A549 (cell line): ENCODE measurements at regions not wholly inside any gene's neighbourhood (a gene's known extent, or its start where the extent isn't known, plus 50 kb on each side); places are given as distances from the start of the nearest gene placed in this dataset.

Source experiments
- ATAC-seq, 2 experiments: fragments of 200-7000 bp in 1 of 2; fragments of >200 bp in 1 of 2; cut with Nextera tagmentation in 1 of 2; cut with Tn5 transposase in 1 of 2; 3 replicates each; pipeline versions ENCODE4 v1.8.0 to v1.9.1; 2018 to 2020; ENCODE audit warnings: mild to moderate bottlenecking in 1 of 2, moderate library complexity in 1 of 2
- CTCF ChIA-PET: fragments of 300-600 bp; sonication (Branson Sonifier 250); formaldehyde crosslinking; extraction: SDS; loops from one replicate; lab custom pipeline; 2021; ENCODE audit warnings: antibody characterized with exemption, inconsistent platforms; lab: Yijun Ruan, JAX
- POLR2A ChIA-PET: fragments of 350-600 bp; formaldehyde crosslinking; extraction: SDS; loops from one replicate; lab custom pipeline; 2021; ENCODE audit warnings: antibody characterized with exemption, inconsistent platforms; lab: Yijun Ruan, JAX
- DNase-seq, 2 experiments: peaks; one replicate each; pipeline versions ENCODE4 v3.0.0 to v3.0.0-alpha.2; 2011 to 2016; ENCODE audit warnings: low read depth in 1 of 2, low spot score in 1 of 2
- FAIRE-seq: peaks from 2 replicates; lab custom pipeline; 2011; peaks lifted over from hg19 to GRCh38; lab: Jason Lieb, UNC
- H3K27ac ChIP-seq, 2 experiments: fragments of >200 bp; sonication (Bioruptor Twin); formaldehyde crosslinking; 3 replicates each; pipeline ENCODE4 v1.5.1; 2016 to 2017
- H3K4me1 ChIP-seq: fragments of >200 bp; sonication (Bioruptor Twin); formaldehyde crosslinking; 3 replicates; pipeline ENCODE4 v1.6.1; 2016
- H3K4me2 ChIP-seq: fragments of >200 bp; sonication (Bioruptor Twin); formaldehyde crosslinking; 3 replicates; pipeline ENCODE4 v1.6.1; 2016
- H3K4me3 ChIP-seq: fragments of >200 bp; sonication (Bioruptor Twin); formaldehyde crosslinking; 3 replicates; pipeline ENCODE4 v1.5.1; 2016
- H3K9me3 ChIP-seq: fragments of >200 bp; sonication (Bioruptor Twin); formaldehyde crosslinking; 3 replicates; pipeline ENCODE4 v1.6.1; 2016
- CBX8 ChIP-seq: fragments of 200-600 bp; sonication (generic); IDR thresholded peaks from 2 replicates; pipeline ENCODE4 v1.6.1; 2016
- CEBPB ChIP-seq, 2 experiments: fragments of >200 bp in 1 of 2; sonication (Bioruptor Twin) in 1 of 2; formaldehyde crosslinking in 1 of 2; IDR thresholded peaks; 2 replicates each; pipeline ENCODE4 v1.6.1; 2012 to 2016
- EHMT2 ChIP-seq: fragments of 200-600 bp; sonication (generic); IDR thresholded peaks from 2 replicates; pipeline ENCODE4 v1.6.1; 2016; ENCODE audit warnings: antibody characterized with exemption, low read depth, mild to moderate bottlenecking, moderate library complexity
- ESRRA ChIP-seq: fragments of 150-350 bp; IDR thresholded peaks from 2 replicates; pipeline ENCODE4 v1.6.1; 2014; ENCODE audit warnings: mild to moderate bottlenecking, low read length, borderline replicate concordance
- FOSB ChIP-seq: fragments of 250-450 bp; sonication (Bioruptor Pico); IDR thresholded peaks from 2 replicates; pipeline ENCODE4 v1.5.0; 2020; ENCODE audit warnings: mild to moderate bottlenecking, moderate library complexity
- FOXS1 ChIP-seq: fragments of 250-450 bp; sonication (Bioruptor Pico); IDR thresholded peaks from 2 replicates; pipeline ENCODE4 v1.5.0; 2020; ENCODE audit warnings: mild to moderate bottlenecking, moderate library complexity
- HOXB13 ChIP-seq: fragments of 250-450 bp; sonication (Bioruptor Pico); IDR thresholded peaks from 2 replicates; pipeline ENCODE4 v1.5.0; 2020; ENCODE audit warnings: low read depth, mild to moderate bottlenecking, moderate library complexity
- HOXB5 ChIP-seq: fragments of 250-450 bp; sonication (Bioruptor Pico); IDR thresholded peaks from 2 replicates; pipeline ENCODE4 v1.5.0; 2020; ENCODE audit warnings: mild to moderate bottlenecking, moderate library complexity
- JUN ChIP-seq, 2 experiments: fragments of >200 bp; sonication (Bioruptor Twin); formaldehyde crosslinking; IDR thresholded peaks; 2 replicates in 1 of 2; 3 replicates in 1 of 2; pipeline ENCODE4 v1.6.1; 2016 to 2017
- KDM1A ChIP-seq: fragments of 200-600 bp; sonication (generic); IDR thresholded peaks from 2 replicates; pipeline ENCODE4 v1.6.1; 2016; ENCODE audit warnings: low read depth, mild to moderate bottlenecking
- KDM5A ChIP-seq: fragments of 200-600 bp; sonication (generic); IDR thresholded peaks from 2 replicates; pipeline ENCODE4 v1.6.1; 2016; ENCODE audit warnings: antibody characterized with exemption, mild to moderate bottlenecking
- NFE2L2 ChIP-seq: fragments of 150-350 bp; conservative IDR thresholded peaks from 2 replicates; pipeline ENCODE4 v1.6.1; 2014; ENCODE audit warnings: low read length
- NR3C1 ChIP-seq: fragments of >200 bp; sonication (Bioruptor Twin); formaldehyde crosslinking; IDR thresholded peaks from 3 replicates; pipeline ENCODE4 v1.6.1; 2017
- PHF8 ChIP-seq: fragments of 200-600 bp; sonication (generic); IDR thresholded peaks from 2 replicates; pipeline ENCODE4 v1.6.1; 2016; ENCODE audit warnings: low read depth, mild to moderate bottlenecking, antibody characterized with exemption, moderate library complexity, borderline replicate concordance
- POLR2A ChIP-seq: IDR thresholded peaks from 2 replicates; pipeline ENCODE4 v1.6.1; 2012; ENCODE audit warnings: mild to moderate bottlenecking, low read length
- POLR2AphosphoS2 ChIP-seq: conservative IDR thresholded peaks from 2 replicates; pipeline ENCODE4 v1.6.1; 2012; ENCODE audit warnings: low read length, improper control_type of control experiment, inconsistent platforms
- RCOR1 ChIP-seq: fragments of 150-350 bp; IDR thresholded peaks from 2 replicates; pipeline ENCODE4 v1.6.1; 2014; ENCODE audit warnings: antibody characterized with exemption, low read length, low read depth
- RFX5 ChIP-seq: fragments of 450-650 bp; IDR thresholded peaks from 2 replicates; pipeline ENCODE4 v1.7.1; 2014; ENCODE audit warnings: antibody characterized with exemption, mild to moderate bottlenecking, moderate library complexity
- RNF2 ChIP-seq: fragments of 200-600 bp; sonication (generic); IDR thresholded peaks from 2 replicates; pipeline ENCODE4 v1.6.1; 2016; ENCODE audit warnings: low read depth, mild to moderate bottlenecking, antibody characterized with exemption, moderate library complexity, borderline replicate concordance
- SMC3 ChIP-seq: fragments of >200 bp; sonication (Bioruptor Twin); formaldehyde crosslinking; IDR thresholded peaks from 3 replicates; pipeline ENCODE4 v1.6.1; 2018; ENCODE audit warnings: inconsistent platforms
- ZFP36 ChIP-seq: fragments of 450-650 bp; IDR thresholded peaks from 2 replicates; pipeline ENCODE4 v1.6.1; 2014; ENCODE audit warnings: borderline replicate concordance; ENCODE audit not compliant: partially characterized antibody
- ZNF302 ChIP-seq: fragments of 250-450 bp; sonication (Bioruptor Pico); IDR thresholded peaks from 2 replicates; pipeline ENCODE4 v1.9.0; 2021; ENCODE audit warnings: inconsistent platforms, mild to moderate bottlenecking, moderate library complexity
- ZSCAN20 ChIP-seq: fragments of 250-450 bp; sonication (Bioruptor Pico); IDR thresholded peaks from 2 replicates; pipeline ENCODE4 v1.8.0; 2022; ENCODE audit warnings: mild to moderate bottlenecking, moderate library complexity
- WGBS: methylation state at CpG from one replicate; pipeline ENCODE4 v1.1.6; 2017; ENCODE audit errors: missing lambda C conversion rate; 5-methylcytosine and 5-hydroxymethylcytosine counted together
- TF ChIP-seq, protein P1 (sequence below): IDR thresholded peaks from 2 replicates; pipeline ENCODE4 v1.6.1; 2012; ENCODE audit warnings: low read depth, borderline replicate concordance
- TF ChIP-seq, protein P2 (sequence below): fragments of 250-450 bp; sonication (Bioruptor Pico); IDR thresholded peaks from 2 replicates; pipeline ENCODE4 v1.5.0; 2020; ENCODE audit warnings: low read depth, mild to moderate bottlenecking, moderate library complexity
- TF ChIP-seq, protein P3 (sequence below): fragments of >200 bp; sonication (Bioruptor Twin); formaldehyde crosslinking; IDR thresholded peaks from 2 replicates; pipeline ENCODE4 v1.6.1; 2016
- TF ChIP-seq, protein P4 (sequence below): fragments of >200 bp; sonication (Bioruptor Twin); formaldehyde crosslinking; IDR thresholded peaks from 3 replicates; pipeline ENCODE4 v1.5.1; 2016
- TF ChIP-seq, protein P5 (sequence below): IDR thresholded peaks from 2 replicates; pipeline ENCODE4 v1.6.1; 2012
- TF ChIP-seq, protein P6 (sequence below): fragments of 450-650 bp; IDR thresholded peaks from 2 replicates; pipeline ENCODE4 v1.6.1; 2014; ENCODE audit warnings: antibody characterized with exemption

DNA sequence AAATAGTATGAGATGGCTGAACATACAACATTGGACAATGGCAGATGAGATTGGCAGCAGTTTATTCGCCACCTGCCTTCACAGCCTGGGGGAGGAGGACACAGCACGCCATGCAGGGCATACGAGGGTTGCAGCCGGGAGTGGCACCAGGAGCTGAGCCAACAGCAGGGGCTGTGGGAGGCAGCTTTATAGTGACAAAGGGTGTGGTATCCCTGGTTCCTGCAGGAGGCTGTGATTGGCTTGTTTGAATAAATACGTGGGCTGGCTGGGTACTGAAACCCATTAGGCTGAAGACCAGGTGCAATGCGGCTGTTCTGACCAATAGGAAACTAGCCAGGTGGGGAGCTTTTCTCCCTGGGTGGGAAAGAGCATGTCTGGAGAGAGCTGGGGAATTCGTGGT, 68.9 kb upstream of the LEP start:
- Histone ChIP-seq H3K4me3 (no peak overlapping the region), H3K4me2 (no peak overlapping the region), H3K4me1 (peaks cover 8% of the 10 kb centered on the region; the same call in 1 of the 3 replicates), H3K27ac (no peak overlapping the region), H3K9me3 (no peaks in the 10 kb centered on the region)
- TF ChIP-seq, protein P1, sequence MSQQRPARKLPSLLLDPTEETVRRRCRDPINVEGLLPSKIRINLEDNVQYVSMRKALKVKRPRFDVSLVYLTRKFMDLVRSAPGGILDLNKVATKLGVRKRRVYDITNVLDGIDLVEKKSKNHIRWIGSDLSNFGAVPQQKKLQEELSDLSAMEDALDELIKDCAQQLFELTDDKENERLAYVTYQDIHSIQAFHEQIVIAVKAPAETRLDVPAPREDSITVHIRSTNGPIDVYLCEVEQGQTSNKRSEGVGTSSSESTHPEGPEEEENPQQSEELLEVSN, result no peak
- TF ChIP-seq FOXS1 (CRISPR knock-in tag) (no peak), POLR2AphosphoS2 (no peak), ZFP36 (no peak), POLR2A (no peak), ESRRA (no peak), RNF2 (no peak), FOSB (CRISPR knock-in tag) (no peak), JUN (IDR thresholded peaks at IDR 0.05) (no peak)
- TF ChIP-seq, protein P2, sequence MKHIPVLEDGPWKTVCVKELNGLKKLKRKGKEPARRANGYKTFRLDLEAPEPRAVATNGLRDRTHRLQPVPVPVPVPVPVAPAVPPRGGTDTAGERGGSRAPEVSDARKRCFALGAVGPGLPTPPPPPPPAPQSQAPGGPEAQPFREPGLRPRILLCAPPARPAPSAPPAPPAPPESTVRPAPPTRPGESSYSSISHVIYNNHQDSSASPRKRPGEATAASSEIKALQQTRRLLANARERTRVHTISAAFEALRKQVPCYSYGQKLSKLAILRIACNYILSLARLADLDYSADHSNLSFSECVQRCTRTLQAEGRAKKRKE (CRISPR knock-in tag), result no peak
- 24% methylated on average over 7 of the region's 7 CpGs for WGBS
- DNase-seq (no peak), FAIRE-seq (no peak), ATAC-seq (no peak)
- ChIA-PET POLR2A (no interaction called here), CTCF (interaction anchor here (1.1 kb wide), 1 partner anchor 18 kb away, joined by 4 read pairs; no protein-coding TSS in a partner anchor)

DNA sequence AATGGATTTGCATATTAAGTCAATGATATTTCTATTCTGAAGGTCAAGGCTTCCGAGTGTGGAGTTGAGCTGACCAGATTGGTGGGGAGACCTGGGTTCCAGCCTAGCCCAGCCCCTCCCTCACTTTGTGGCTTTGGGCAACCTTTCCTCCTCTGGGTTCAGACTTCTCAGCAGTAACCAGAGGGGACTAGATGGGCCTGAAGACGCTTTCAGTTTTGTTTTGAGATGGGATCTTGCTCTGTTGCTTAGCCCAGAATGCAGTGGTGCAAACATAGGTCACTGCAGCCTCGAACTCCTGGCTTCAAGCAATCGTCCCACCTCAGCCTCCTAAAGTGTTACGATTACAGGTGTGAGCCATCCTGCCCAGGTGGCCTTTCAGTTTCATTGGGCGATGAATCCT, 68.1 kb upstream of the LEP start:
- FAIRE-seq (no peak), DNase-seq (no peak), ATAC-seq (no peak)
- peaks cover 5% of the 10 kb centered on the region; the same call in 1 of the 3 replicates for H3K4me1 ChIP-seq
- 47% methylated on average over 6 of the region's 6 CpGs for WGBS
- no peak for TF ChIP-seq NR3C1
- no peak for TF ChIP-seq CBX8
- TF ChIP-seq, protein P3, sequence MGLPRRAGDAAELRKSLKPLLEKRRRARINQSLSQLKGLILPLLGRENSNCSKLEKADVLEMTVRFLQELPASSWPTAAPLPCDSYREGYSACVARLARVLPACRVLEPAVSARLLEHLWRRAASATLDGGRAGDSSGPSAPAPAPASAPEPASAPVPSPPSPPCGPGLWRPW, result no peak
- TF ChIP-seq ESRRA, result no peak
- no peak for TF ChIP-seq ZNF302 (CRISPR knock-in tag)
- no peak for TF ChIP-seq KDM5A
- TF ChIP-seq KDM1A, result no peak
- TF ChIP-seq, protein P4, sequence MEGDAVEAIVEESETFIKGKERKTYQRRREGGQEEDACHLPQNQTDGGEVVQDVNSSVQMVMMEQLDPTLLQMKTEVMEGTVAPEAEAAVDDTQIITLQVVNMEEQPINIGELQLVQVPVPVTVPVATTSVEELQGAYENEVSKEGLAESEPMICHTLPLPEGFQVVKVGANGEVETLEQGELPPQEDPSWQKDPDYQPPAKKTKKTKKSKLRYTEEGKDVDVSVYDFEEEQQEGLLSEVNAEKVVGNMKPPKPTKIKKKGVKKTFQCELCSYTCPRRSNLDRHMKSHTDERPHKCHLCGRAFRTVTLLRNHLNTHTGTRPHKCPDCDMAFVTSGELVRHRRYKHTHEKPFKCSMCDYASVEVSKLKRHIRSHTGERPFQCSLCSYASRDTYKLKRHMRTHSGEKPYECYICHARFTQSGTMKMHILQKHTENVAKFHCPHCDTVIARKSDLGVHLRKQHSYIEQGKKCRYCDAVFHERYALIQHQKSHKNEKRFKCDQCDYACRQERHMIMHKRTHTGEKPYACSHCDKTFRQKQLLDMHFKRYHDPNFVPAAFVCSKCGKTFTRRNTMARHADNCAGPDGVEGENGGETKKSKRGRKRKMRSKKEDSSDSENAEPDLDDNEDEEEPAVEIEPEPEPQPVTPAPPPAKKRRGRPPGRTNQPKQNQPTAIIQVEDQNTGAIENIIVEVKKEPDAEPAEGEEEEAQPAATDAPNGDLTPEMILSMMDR, result no peak
- no peak for TF ChIP-seq HOXB5 (CRISPR knock-in tag)
- no peak for TF ChIP-seq PHF8
- no peak for TF ChIP-seq CEBPB (IDR thresholded peaks at IDR 0.05)
- no peak for TF ChIP-seq HOXB13
- H3K4me2 ChIP-seq, result no peak overlapping the region
- H3K27ac ChIP-seq, result no peak overlapping the region
- no peak overlapping the region for H3K4me3 ChIP-seq
- ChIA-PET CTCF (interaction anchor here (1.4 kb wide), 1 partner anchor 38 kb away, joined by 4 read pairs; no protein-coding TSS in a partner anchor), POLR2A (no interaction called here)
- H3K9me3 ChIP-seq, result no peaks in the 10 kb centered on the region

DNA sequence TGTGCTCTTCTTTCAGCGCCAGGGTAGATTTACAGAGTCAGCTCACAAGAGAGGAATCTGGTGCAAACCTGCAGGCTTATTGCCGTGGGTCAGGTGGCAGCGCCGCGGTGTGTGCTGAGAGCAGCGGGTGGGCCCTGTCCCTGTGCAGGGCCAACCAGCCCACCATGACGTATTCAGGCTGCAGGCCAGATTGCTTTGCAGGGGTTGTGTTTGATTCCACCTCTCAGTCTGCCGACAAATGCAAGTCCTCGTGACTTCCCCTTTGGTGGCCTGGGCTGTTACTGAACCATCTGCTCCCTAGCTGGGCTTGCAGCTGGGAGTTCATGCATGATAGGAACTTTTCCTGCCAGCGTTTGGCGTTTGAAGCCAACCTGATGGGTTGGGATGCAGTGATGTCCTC, 66.7 kb upstream of the LEP start:
- FAIRE-seq (no peak), DNase-seq (no peak), ATAC-seq (no peak)
- H3K4me2 ChIP-seq, result no peak overlapping the region
- CTCF ChIA-PET, result interaction anchor here (0.8 to 1.4 kb wide), 4 partner anchors 13 to 39 kb away, joined by 3 to 4 read pairs (median 3); no protein-coding TSS in a partner anchor
- no peak overlapping the region for H3K27ac ChIP-seq
- POLR2A ChIA-PET, result no interaction called here
- 66% methylated on average over 11 of the region's 11 CpGs for WGBS
- no peak overlapping the region for H3K4me3 ChIP-seq
- H3K4me1 ChIP-seq, result no peaks in the 10 kb centered on the region
- H3K9me3 ChIP-seq, result no peaks in the 10 kb centered on the region
- TF ChIP-seq POLR2AphosphoS2 (no peak), RFX5 (no peak), EHMT2 (no peak), FOXS1 (CRISPR knock-in tag) (no peak), JUN (IDR thresholded peaks at IDR 0.05) (no peak), ZFP36 (no peak), CBX8 (no peak), NR3C1 (no peak), RCOR1 (no peak), SMC3 (no peak), NFE2L2 (no peak), ZSCAN20 (CRISPR knock-in tag) (no peak)
- TF ChIP-seq, protein P1, result no peak
- TF ChIP-seq, protein P5, sequence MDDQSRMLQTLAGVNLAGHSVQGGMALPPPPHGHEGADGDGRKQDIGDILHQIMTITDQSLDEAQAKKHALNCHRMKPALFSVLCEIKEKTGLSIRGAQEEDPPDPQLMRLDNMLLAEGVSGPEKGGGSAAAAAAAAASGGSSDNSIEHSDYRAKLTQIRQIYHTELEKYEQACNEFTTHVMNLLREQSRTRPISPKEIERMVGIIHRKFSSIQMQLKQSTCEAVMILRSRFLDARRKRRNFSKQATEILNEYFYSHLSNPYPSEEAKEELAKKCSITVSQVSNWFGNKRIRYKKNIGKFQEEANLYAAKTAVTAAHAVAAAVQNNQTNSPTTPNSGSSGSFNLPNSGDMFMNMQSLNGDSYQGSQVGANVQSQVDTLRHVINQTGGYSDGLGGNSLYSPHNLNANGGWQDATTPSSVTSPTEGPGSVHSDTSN, result no peak
- TF ChIP-seq, protein P3, result no peak
- TF ChIP-seq, protein P6, sequence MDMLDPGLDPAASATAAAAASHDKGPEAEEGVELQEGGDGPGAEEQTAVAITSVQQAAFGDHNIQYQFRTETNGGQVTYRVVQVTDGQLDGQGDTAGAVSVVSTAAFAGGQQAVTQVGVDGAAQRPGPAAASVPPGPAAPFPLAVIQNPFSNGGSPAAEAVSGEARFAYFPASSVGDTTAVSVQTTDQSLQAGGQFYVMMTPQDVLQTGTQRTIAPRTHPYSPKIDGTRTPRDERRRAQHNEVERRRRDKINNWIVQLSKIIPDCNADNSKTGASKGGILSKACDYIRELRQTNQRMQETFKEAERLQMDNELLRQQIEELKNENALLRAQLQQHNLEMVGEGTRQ, result no peak
